HG02852 (cell line): ENCODE measurements at regions not wholly inside any gene's neighbourhood (a gene's known extent, or its start where the extent isn't known, plus 50 kb on each side); places are given as distances from the start of the nearest gene placed in this dataset.

Source experiments
- ATAC-seq: cut with Tn5 transposase; IDR thresholded peaks from one replicate; pipeline ENCODE4 v1.9.1; 2021; ENCODE audit warnings: mild to moderate bottlenecking, moderate library complexity; ENCODE audit not compliant: unreplicated experiment

- ATAC-seq = no peak
These were observed 337.6 kb upstream of the TRIB2 start for GRCh38 chr2:12379143-12379542.

- ATAC-seq = no peak
These were observed 335.0 kb upstream of the TRIB2 start for GRCh38 chr2:12381543-12382325.

- ATAC-seq = no peak
These were observed 334.4 kb upstream of the TRIB2 start for GRCh38 chr2:12382366-12382765.

GRCh38 chr2:12389344-12390045 is 327.2 kb upstream of the TRIB2 start:
- ATAC-seq = no peak

- no peak for ATAC-seq
These were observed 325.6 kb upstream of the TRIB2 start for GRCh38 chr2:12391116-12391515.

- no peak for ATAC-seq
These were observed 320.0 kb upstream of the TRIB2 start for GRCh38 chr2:12396699-12397098.

- ATAC-seq = no peak
These were observed 318.9 kb upstream of the TRIB2 start for GRCh38 chr2:12397854-12398253.

- no peak for ATAC-seq
These were observed 317.5 kb upstream of the TRIB2 start for GRCh38 chr2:12399240-12399639.

GRCh38 chr2:12400543-12400942 is 316.2 kb upstream of the TRIB2 start:
- no peak for ATAC-seq

GRCh38 chr2:12402440-12403139 is 314.1 kb upstream of the TRIB2 start:
- no peak for ATAC-seq

GRCh38 chr2:12404497-12404896 is 312.2 kb upstream of the TRIB2 start:
- ATAC-seq = no peak

- ATAC-seq = no peak
These were observed 309.6 kb upstream of the TRIB2 start for GRCh38 chr2:12407160-12407559.

GRCh38 chr2:12412898-12413305 is 303.8 kb upstream of the TRIB2 start:
- peak; percentile 99 for ATAC-seq

- ATAC-seq = no peak
These were observed 301.2 kb upstream of the TRIB2 start for GRCh38 chr2:12415536-12415935.

GRCh38 chr2:12416600-12416999 is 300.1 kb upstream of the TRIB2 start:
- no peak for ATAC-seq

GRCh38 chr2:12417786-12418185 is 298.9 kb upstream of the TRIB2 start:
- ATAC-seq = no peak

- no peak for ATAC-seq
These were observed 296.9 kb upstream of the TRIB2 start for GRCh38 chr2:12419803-12420202.

- ATAC-seq = no peak
These were observed 295.7 kb upstream of the TRIB2 start for GRCh38 chr2:12421046-12421445.

GRCh38 chr2:12424219-12424618 is 292.5 kb upstream of the TRIB2 start:
- no peak for ATAC-seq

- no peak for ATAC-seq
These were observed 291.9 kb upstream of the TRIB2 start for GRCh38 chr2:12424809-12425208.

GRCh38 chr2:12428324-12428723 is 288.4 kb upstream of the TRIB2 start:
- no peak for ATAC-seq

GRCh38 chr2:12428786-12429185 is 287.9 kb upstream of the TRIB2 start:
- no peak for ATAC-seq
